K562 (cell line): ENCODE measurements at regions not wholly inside any gene's neighbourhood (a gene's known extent, or its start where the extent isn't known, plus 50 kb on each side); places are given as distances from the start of the nearest gene placed in this dataset.
A peak's percentile ranks its signal among the peaks of the same experiment; 100 is the strongest.

Experiments used
- ATAC-seq: fragments of 200-7000 bp; cut with Tn5 transposase; 3 replicates; pipeline ENCODE4 v1.9.1; 2020; ENCODE audit warnings: moderate library complexity
- BruUV-seq: library from RNA; stranded (reverse); fragments of 400-500 nt; replicated peaks from 2 replicates; lab custom pipeline; 2021; lab: Mats Ljungman, UMichigan
- CTCF ChIA-PET: fragments of 300-600 bp; formaldehyde crosslinking; extraction: SDS; loops from one replicate; lab custom pipeline; 2021; ENCODE audit warnings: low intra/inter-chr PET ratio; lab: Yijun Ruan, JAX
- POLR2A ChIA-PET: fragments of 300-600, 350-650 bp; sonication (Branson Sonifier 250); formaldehyde crosslinking; extraction: SDS; loops from one replicate; lab custom pipeline; 2021; ENCODE audit warnings: antibody characterized with exemption, inconsistent platforms; lab: Yijun Ruan, JAX
- DNase-seq, 4 experiments: peaks; one replicate each; pipeline versions ENCODE4 v3.0.0 to v3.0.0-alpha.2; 2011 to 2018; ENCODE audit warnings: low spot score in 3 of 4, mixed read lengths in 3 of 4; ENCODE audit errors: extremely low read depth in 1 of 4
- FAIRE-seq: peaks from 2 replicates; lab custom pipeline; 2011; peaks lifted over from hg19 to GRCh38; lab: Jason Lieb, UNC
- H2AFZ ChIP-seq: 2 replicates; pipeline ENCODE4 v1.6.0; 2011; ENCODE audit warnings: low read depth, low read length, control low read depth, inconsistent platforms
- H3K27ac ChIP-seq: fragments of 200-600 bp; 3 replicates; pipeline ENCODE4 v1.8.0; 2011; ENCODE audit warnings: low read depth, mild to moderate bottlenecking, control low read depth, inconsistent platforms, low read length, moderate library complexity, mixed read lengths; ENCODE audit errors: extremely low read depth
- H3K27me3 ChIP-seq, 2 experiments: fragments of 300-600 bp in 1 of 2; 2 replicates in 1 of 2; 3 replicates in 1 of 2; pipeline versions ENCODE4 v1.6.0 to v1.8.0; 2011; ENCODE audit warnings: inconsistent platforms in 2 of 2, low read length in 2 of 2, mild to moderate bottlenecking in 1 of 2, mixed read lengths in 1 of 2, moderate library complexity in 1 of 2; ENCODE audit not compliant: control insufficient read depth in 2 of 2, insufficient read depth in 2 of 2
- H3K36me3 ChIP-seq: fragments of 300-600 bp; 3 replicates; pipeline ENCODE4 v1.8.0; 2011; ENCODE audit warnings: mild to moderate bottlenecking, low read length, inconsistent platforms; ENCODE audit not compliant: control insufficient read depth, insufficient read depth
- H3K4me1 ChIP-seq, 2 experiments: fragments of 200-600 bp in 1 of 2; replicated peaks in 1 of 2; 2 replicates in 1 of 2; 3 replicates in 1 of 2; pipeline versions ENCODE4 v1.5.1 to v1.8.0; 2011; ENCODE audit warnings: inconsistent platforms in 2 of 2, low read length in 2 of 2, mild to moderate bottlenecking in 1 of 2, mixed read lengths in 1 of 2, moderate library complexity in 1 of 2; ENCODE audit not compliant: control insufficient read depth in 2 of 2, insufficient read depth in 2 of 2
- H3K4me2 ChIP-seq: 2 replicates; pipeline ENCODE4 v1.6.1; 2011; ENCODE audit warnings: low read length, control low read depth, inconsistent platforms, mixed read lengths; ENCODE audit not compliant: insufficient read depth
- H3K4me3 ChIP-seq: fragments of 200-600 bp; sonication (generic), shearing (Covaris generic); 2 replicates; pipeline ENCODE4 v1.5.1; 2016; ENCODE audit warnings: control low read depth, inconsistent platforms
- H3K79me2 ChIP-seq: fragments of 200-600 bp; 3 replicates; pipeline ENCODE4 v1.8.0; 2011; ENCODE audit warnings: low read length, inconsistent platforms; ENCODE audit not compliant: control insufficient read depth, insufficient read depth
- H3K9ac ChIP-seq, 2 experiments: 2 replicates each; pipeline versions ENCODE4 v1.6.0 to v1.6.1; 2011; ENCODE audit warnings: low read depth in 2 of 2, low read length in 2 of 2, control low read depth in 1 of 2, inconsistent platforms in 1 of 2, mild to moderate bottlenecking in 1 of 2, mixed read lengths in 1 of 2; ENCODE audit not compliant: insufficient read depth in 1 of 2
- H3K9me1 ChIP-seq: one replicate; pipeline ENCODE4 v1.6.0; 2011; ENCODE audit warnings: inconsistent platforms, mild to moderate bottlenecking, low read length, moderate library complexity; ENCODE audit not compliant: control insufficient read depth, insufficient read depth
- H3K9me3 ChIP-seq: replicated peaks from 2 replicates; pipeline ENCODE4 v1.5.1; 2011; ENCODE audit warnings: low read depth, low read length, inconsistent platforms; ENCODE audit not compliant: control insufficient read depth, insufficient read depth
- H4K20me1 ChIP-seq: replicated peaks from 2 replicates; pipeline ENCODE4 v1.6.1; 2011; ENCODE audit warnings: low read length, inconsistent platforms, mixed read lengths; ENCODE audit not compliant: control insufficient read depth, insufficient read depth
- ARID4B ChIP-seq: sonication (generic); formaldehyde crosslinking; IDR thresholded peaks from 2 replicates; pipeline ENCODE4 v1.8.0; 2022; ENCODE audit warnings: mild to moderate bottlenecking, missing genetic modification reagents
- ETV6 ChIP-seq, 3 experiments: fragments of 150-350 bp in 1 of 3; sonication (generic) in 1 of 3; formaldehyde crosslinking in 1 of 3; IDR thresholded peaks; 2 replicates each; pipeline versions ENCODE4 v1.6.1 to v1.8.0; 2014 to 2022; ENCODE audit warnings: borderline replicate concordance in 2 of 3, low read depth in 2 of 3, antibody characterized with exemption in 1 of 3, low read length in 1 of 3, mild to moderate bottlenecking in 1 of 3, missing genetic modification reagents in 1 of 3
- GATAD2B ChIP-seq: fragments of 450-650 bp; IDR thresholded peaks from 2 replicates; pipeline ENCODE4 v1.6.1; 2017; ENCODE audit warnings: mild to moderate bottlenecking, borderline replicate concordance
- MEF2D ChIP-seq: conservative IDR thresholded peaks from 2 replicates; pipeline ENCODE4 v1.6.1; 2016; ENCODE audit warnings: low read depth, missing genetic modification characterization, missing compliant biosample characterization
- WGBS: fragments of 100-300 bp; shearing (Covaris generic); methylation state at CpG from one replicate; pipeline ENCODE4 v1.1.6; 2016; ENCODE audit warnings: low coverage, mixed read lengths; ENCODE audit not compliant: insufficient coverage; ENCODE audit errors: missing lambda C conversion rate; 5-methylcytosine and 5-hydroxymethylcytosine counted together
- in situ Hi-C: fragments of 300-500 bp; cut with MboI; formaldehyde crosslinking; loops from 4 replicates; pipeline ENCODE4 v1.15.0; 2018; ENCODE audit warnings: inconsistent platforms, mixed read lengths
- intact Hi-C: fragments of 100-400 bp; cut with micrococcal nuclease; formaldehyde crosslinking; loops from 2 replicates; pipeline ENCODE4 v1.14.2; 2022

DNA sequence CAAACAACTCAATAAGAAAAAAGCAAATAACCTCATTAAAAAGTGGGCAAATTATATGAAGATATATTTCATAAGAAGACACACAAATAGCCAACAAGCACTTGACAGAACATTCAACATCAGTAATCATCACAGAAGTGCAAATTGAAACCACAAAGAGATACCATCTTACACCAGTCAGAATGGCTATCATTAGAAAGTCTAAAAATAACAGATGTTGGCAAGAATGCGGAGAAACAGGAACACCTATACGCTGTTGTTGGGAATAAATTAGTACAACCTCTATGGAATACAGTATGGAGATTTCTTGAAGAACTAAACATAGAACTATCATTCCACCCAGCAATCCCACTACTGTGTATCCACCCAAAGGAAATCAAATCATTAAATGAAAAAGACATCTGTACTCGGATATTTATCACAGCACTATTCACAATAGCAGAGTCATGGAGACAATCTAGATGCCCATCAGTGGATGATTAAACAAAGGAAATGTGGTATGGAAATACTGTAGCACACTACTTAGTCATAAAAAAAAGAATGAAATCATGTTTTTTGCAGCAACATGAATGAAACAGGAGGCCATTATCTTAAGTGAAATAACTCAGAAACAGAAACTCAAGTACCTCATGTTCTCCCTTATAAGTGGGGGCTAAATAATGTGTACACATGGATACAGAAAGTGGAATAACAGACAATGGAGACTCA lies 106.8 kb upstream of the FST start:
- no TSS peak for BruUV-seq
- no peak for DNase-seq
- TF ChIP-seq ETV6 (IDR thresholded peaks at IDR 0.05; ENCODE audit: borderline replicate concordance in 1 of 2, low read depth in 2 of 2, low read length in 1 of 2) = no peak
- TF ChIP-seq ETV6 (CRISPR knock-in tag; IDR thresholded peaks at IDR 0.05; ENCODE audit: borderline replicate concordance) = no peak
- no peak for TF ChIP-seq ARID4B
- TF ChIP-seq GATAD2B = no peak
- TF ChIP-seq MEF2D (tag) = 0 out of 2 replicates have a peak, but pooled peaks have one; percentile 53
- no peak overlapping the region for H2AFZ ChIP-seq
- CTCF ChIA-PET = no interaction called here
- H3K4me3 ChIP-seq = no peak overlapping the region
- POLR2A ChIA-PET = no interaction called here
- intact Hi-C loops (no loop called here), in situ Hi-C loops (no loop called here)
- H3K9me3 ChIP-seq = no peaks in the 10 kb centered on the region
- H4K20me1 ChIP-seq = no peaks in the 10 kb centered on the region
- no peak overlapping the region for H3K27ac ChIP-seq
- H3K36me3 ChIP-seq = no peaks in the 10 kb centered on the region
- no peak overlapping the region for H3K9ac ChIP-seq
- no peaks in the 10 kb centered on the region for H3K27me3 ChIP-seq
- ATAC-seq = no peak
- H3K4me1 ChIP-seq = no peaks in the 10 kb centered on the region
- no peak overlapping the region for H3K4me2 ChIP-seq
- FAIRE-seq = no peak
- no peaks in the 10 kb centered on the region for H3K79me2 ChIP-seq
- WGBS = 18% methylated on average over 3 of the region's 3 CpGs
- no peaks in the 10 kb centered on the region for H3K9me1 ChIP-seq
